ENCODE measurements at regions not wholly inside any gene's neighbourhood (a gene's known extent, or its start where the extent isn't known, plus 50 kb on each side); places are given as distances from the start of the nearest gene placed in this dataset.

- TF ChIP-seq CTCF (IDR thresholded peaks at IDR 0.05), result no peak
- TF ChIP-seq POLR2A (IDR thresholded peaks at IDR 0.05), result no peak
Measured at GRCh38 chr9:99628285-99628684, 193.4 kb upstream of the NR4A3 start.
